OCI-LY1 (cell line): ENCODE measurements at regions not wholly inside any gene's neighbourhood (a gene's known extent, or its start where the extent isn't known, plus 50 kb on each side); places are given as distances from the start of the nearest gene placed in this dataset.

Experiments
- EZH2 ChIP-seq: fragments of 200-600 bp; sonication (generic), shearing (Covaris generic); IDR thresholded peaks from 2 replicates; pipeline ENCODE4 v1.8.0; 2017; ENCODE audit warnings: borderline replicate concordance, mixed run types, mild to moderate bottlenecking, antibody characterized with exemption, low read length, moderate library complexity, mixed read lengths
- TF ChIP-seq, protein P1 (sequence below): fragments of 200-600 bp; sonication (generic), shearing (Covaris generic); IDR thresholded peaks from 2 replicates; pipeline ENCODE4 v1.5.1; 2017; ENCODE audit warnings: mild to moderate bottlenecking, antibody characterized with exemption, low read length, moderate library complexity, mixed read lengths

DNA sequence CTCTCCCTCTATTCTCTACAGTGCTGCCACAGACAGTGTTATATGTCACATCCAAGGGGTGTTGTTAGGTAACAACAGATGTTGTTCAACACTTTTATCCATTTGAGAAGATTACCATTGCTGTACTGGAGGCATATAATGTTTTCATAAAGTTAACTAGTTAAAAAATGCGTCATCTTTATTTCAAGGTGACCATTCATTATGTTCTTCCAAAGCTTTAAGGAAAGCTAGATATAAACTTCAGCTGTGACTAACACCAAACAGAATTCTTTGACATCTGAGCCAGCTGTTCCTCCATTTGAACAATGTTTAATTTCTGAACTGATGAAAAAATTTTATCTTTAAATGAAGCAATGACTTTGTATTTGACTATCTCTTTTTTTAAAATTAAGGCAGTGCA is 1099.6 kb upstream of the TMEFF2 start:
- TF ChIP-seq, protein P1, sequence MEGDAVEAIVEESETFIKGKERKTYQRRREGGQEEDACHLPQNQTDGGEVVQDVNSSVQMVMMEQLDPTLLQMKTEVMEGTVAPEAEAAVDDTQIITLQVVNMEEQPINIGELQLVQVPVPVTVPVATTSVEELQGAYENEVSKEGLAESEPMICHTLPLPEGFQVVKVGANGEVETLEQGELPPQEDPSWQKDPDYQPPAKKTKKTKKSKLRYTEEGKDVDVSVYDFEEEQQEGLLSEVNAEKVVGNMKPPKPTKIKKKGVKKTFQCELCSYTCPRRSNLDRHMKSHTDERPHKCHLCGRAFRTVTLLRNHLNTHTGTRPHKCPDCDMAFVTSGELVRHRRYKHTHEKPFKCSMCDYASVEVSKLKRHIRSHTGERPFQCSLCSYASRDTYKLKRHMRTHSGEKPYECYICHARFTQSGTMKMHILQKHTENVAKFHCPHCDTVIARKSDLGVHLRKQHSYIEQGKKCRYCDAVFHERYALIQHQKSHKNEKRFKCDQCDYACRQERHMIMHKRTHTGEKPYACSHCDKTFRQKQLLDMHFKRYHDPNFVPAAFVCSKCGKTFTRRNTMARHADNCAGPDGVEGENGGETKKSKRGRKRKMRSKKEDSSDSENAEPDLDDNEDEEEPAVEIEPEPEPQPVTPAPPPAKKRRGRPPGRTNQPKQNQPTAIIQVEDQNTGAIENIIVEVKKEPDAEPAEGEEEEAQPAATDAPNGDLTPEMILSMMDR, result no peak
- TF ChIP-seq EZH2, result no peak
